SIG-M5 treated with dmso at 0.1 percent for 504 hours (cell line): ENCODE measurements at regions not wholly inside any gene's neighbourhood (a gene's known extent, or its start where the extent isn't known, plus 50 kb on each side); places are given as distances from the start of the nearest gene placed in this dataset.

Experiments
- DNase-seq: peaks from one replicate; lab custom pipeline; 2025; ENCODE audit not compliant: unreplicated experiment; lab: John Stamatoyannopoulos, UW

GRCh38 chr6:94121094-94121493 is 701.7 kb upstream of the EPHA7 start:
- no peak for DNase-seq

- DNase-seq: no peak
Measured at GRCh38 chr6:94099072-94099471, 679.7 kb upstream of the EPHA7 start.

- no peak for DNase-seq
Measured at GRCh38 chr6:94095961-94096360, 676.6 kb upstream of the EPHA7 start.

- DNase-seq: no peak
Measured at GRCh38 chr6:94089941-94090340, 670.6 kb upstream of the EPHA7 start.

- no peak for DNase-seq
Measured at GRCh38 chr6:94088870-94089269, 669.5 kb upstream of the EPHA7 start.

GRCh38 chr6:94074764-94075163 is 655.4 kb upstream of the EPHA7 start:
- DNase-seq: no peak

- DNase-seq: no peak
Measured at GRCh38 chr6:94071835-94072234, 652.5 kb upstream of the EPHA7 start.

- no peak for DNase-seq
Measured at GRCh38 chr6:94065707-94066337, 646.5 kb upstream of the EPHA7 start.

GRCh38 chr6:94052749-94053148 is 633.4 kb upstream of the EPHA7 start:
- DNase-seq: no peak

- DNase-seq: no peak
Measured at GRCh38 chr6:94050515-94050914, 631.2 kb upstream of the EPHA7 start.

GRCh38 chr6:94049001-94049400 is 629.6 kb upstream of the EPHA7 start:
- DNase-seq: no peak

- no peak for DNase-seq
Measured at GRCh38 chr6:94045099-94045829, 625.9 kb upstream of the EPHA7 start.

- DNase-seq: no peak
Measured at GRCh38 chr6:94041945-94042709, 622.8 kb upstream of the EPHA7 start.

- no peak for DNase-seq
Measured at GRCh38 chr6:94036024-94036423, 616.7 kb upstream of the EPHA7 start.

- no peak for DNase-seq
Measured at GRCh38 chr6:94027374-94027773, 608.0 kb upstream of the EPHA7 start.

GRCh38 chr6:94026575-94026974 is 607.2 kb upstream of the EPHA7 start:
- DNase-seq: no peak

GRCh38 chr6:94005835-94006234 is 586.5 kb upstream of the EPHA7 start:
- no peak for DNase-seq

- DNase-seq: no peak
Measured at GRCh38 chr6:93992976-93993375, 573.6 kb upstream of the EPHA7 start.

GRCh38 chr6:93989630-93990029 is 570.3 kb upstream of the EPHA7 start:
- DNase-seq: no peak

- DNase-seq: no peak
Measured at GRCh38 chr6:93985953-93986352, 566.6 kb upstream of the EPHA7 start.

- no peak for DNase-seq
Measured at GRCh38 chr6:93975159-93975558, 555.8 kb upstream of the EPHA7 start.

- DNase-seq: no peak
Measured at GRCh38 chr6:93974332-93974731, 555.0 kb upstream of the EPHA7 start.
